ENCODE measurements at regions not wholly inside any gene's neighbourhood (a gene's known extent, or its start where the extent isn't known, plus 50 kb on each side); places are given as distances from the start of the nearest gene placed in this dataset.

DNA sequence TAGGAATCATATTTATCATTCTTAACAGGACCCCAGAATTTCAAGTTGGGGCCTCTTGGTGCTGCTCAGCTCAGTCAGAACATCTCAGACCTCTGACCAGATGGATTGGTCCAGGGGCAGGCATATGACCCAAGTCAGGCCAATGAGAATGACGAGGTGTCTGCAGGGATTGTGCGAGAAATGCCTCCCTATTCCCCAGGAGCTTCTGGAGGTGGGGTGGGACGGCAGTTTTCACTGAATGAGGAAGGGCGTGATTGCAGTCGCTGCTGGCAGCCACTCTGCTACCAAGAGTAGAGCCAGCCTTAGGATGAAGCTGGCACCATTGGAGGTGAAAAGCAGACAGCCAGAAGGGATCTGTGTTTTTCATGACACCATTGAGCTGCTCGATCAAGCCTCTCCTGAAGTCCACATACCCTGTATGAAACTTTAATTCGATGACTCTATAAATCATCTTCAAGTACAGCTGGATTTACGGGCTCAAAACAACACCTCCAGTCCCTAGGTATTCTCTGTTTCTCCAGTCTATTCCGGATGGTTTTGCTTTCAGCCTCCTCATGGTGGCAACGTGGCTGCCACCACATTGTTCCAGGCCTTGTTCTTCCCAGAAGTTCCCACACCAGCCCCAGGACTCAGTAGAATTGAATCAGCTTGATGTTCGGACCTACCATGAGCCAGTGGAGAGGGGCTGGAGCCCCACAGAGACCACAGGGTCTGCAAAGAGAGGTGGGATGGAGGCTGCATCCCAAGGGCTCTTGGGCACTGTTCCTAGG, 70.2 kb upstream of the ADAMTS2 start:
- TF ChIP-seq, protein P1, sequence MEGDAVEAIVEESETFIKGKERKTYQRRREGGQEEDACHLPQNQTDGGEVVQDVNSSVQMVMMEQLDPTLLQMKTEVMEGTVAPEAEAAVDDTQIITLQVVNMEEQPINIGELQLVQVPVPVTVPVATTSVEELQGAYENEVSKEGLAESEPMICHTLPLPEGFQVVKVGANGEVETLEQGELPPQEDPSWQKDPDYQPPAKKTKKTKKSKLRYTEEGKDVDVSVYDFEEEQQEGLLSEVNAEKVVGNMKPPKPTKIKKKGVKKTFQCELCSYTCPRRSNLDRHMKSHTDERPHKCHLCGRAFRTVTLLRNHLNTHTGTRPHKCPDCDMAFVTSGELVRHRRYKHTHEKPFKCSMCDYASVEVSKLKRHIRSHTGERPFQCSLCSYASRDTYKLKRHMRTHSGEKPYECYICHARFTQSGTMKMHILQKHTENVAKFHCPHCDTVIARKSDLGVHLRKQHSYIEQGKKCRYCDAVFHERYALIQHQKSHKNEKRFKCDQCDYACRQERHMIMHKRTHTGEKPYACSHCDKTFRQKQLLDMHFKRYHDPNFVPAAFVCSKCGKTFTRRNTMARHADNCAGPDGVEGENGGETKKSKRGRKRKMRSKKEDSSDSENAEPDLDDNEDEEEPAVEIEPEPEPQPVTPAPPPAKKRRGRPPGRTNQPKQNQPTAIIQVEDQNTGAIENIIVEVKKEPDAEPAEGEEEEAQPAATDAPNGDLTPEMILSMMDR (IDR thresholded peaks at IDR 0.05), result no peak
- TF ChIP-seq POLR2A (IDR thresholded peaks at IDR 0.05; ENCODE audit: low read depth) (no peak), EP300 (IDR thresholded peaks at IDR 0.05) (no peak)
